ENCODE measurements at regions not wholly inside any gene's neighbourhood (a gene's known extent, or its start where the extent isn't known, plus 50 kb on each side); places are given as distances from the start of the nearest gene placed in this dataset.

GRCh38 chr5:98698359-98698758, 75.1 kb upstream of the RGMB start:
- Mint-ChIP-seq H3K4me1 (ENCODE audit: low read depth, unreplicated experiment) (no peaks in the 10 kb centered on the region), H3K36me3 (ENCODE audit: insufficient read depth, unreplicated experiment) (no peaks in the 10 kb centered on the region), H3K27me3 (ENCODE audit: unreplicated experiment) (peaks cover 31% of the 10 kb centered on the region), H3K27ac (ENCODE audit: unreplicated experiment) (no peak overlapping the region), H3K9me3 (ENCODE audit: low read depth, unreplicated experiment) (peaks cover 15% of the 10 kb centered on the region), H3K4me3 (ENCODE audit: low read depth, unreplicated experiment) (no peak overlapping the region)
- no TSS peak for BruUV-seq (replicated peaks)
- intact Hi-C loops (cut with micrococcal nuclease; ENCODE audit: unreplicated experiment): no loop called here
- TF ChIP-seq, protein P1, sequence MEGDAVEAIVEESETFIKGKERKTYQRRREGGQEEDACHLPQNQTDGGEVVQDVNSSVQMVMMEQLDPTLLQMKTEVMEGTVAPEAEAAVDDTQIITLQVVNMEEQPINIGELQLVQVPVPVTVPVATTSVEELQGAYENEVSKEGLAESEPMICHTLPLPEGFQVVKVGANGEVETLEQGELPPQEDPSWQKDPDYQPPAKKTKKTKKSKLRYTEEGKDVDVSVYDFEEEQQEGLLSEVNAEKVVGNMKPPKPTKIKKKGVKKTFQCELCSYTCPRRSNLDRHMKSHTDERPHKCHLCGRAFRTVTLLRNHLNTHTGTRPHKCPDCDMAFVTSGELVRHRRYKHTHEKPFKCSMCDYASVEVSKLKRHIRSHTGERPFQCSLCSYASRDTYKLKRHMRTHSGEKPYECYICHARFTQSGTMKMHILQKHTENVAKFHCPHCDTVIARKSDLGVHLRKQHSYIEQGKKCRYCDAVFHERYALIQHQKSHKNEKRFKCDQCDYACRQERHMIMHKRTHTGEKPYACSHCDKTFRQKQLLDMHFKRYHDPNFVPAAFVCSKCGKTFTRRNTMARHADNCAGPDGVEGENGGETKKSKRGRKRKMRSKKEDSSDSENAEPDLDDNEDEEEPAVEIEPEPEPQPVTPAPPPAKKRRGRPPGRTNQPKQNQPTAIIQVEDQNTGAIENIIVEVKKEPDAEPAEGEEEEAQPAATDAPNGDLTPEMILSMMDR (IDR thresholded peaks at IDR 0.05; ENCODE audit: unreplicated experiment): no peak
- CTCF ChIA-PET: interaction anchor here (0.7 kb wide), 1 partner anchor 120 kb away, joined by 3 read pairs; no protein-coding TSS in a partner anchor
- DNase-seq: no peak

DNA sequence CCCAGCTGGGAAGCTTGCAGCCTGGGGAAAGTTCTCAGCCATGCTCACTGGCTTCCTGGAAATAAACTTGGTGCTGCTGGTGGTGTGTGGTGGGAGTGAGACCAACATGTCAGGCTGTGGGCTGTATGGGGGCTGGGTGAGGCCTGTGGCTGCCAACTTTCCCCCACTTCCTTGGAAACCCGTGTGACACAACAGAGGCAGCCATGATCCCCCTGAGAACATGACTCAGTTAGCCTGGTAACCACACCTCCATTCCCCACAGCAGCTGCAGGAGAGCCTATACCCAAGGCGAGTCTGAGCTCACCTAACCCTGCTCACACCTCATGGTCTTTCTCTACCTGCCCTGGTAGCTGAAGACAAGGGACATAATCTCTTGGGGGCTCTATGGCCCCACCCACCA, 72.7 kb upstream of the RGMB start:
- no peak for DNase-seq
- H3K4me3 Mint-ChIP-seq (ENCODE audit: low read depth, unreplicated experiment): no peak overlapping the region
- CTCF ChIA-PET: no interaction called here
- H3K36me3 Mint-ChIP-seq (ENCODE audit: insufficient read depth, unreplicated experiment): no peaks in the 10 kb centered on the region
- BruUV-seq (replicated peaks): no TSS peak
- H3K9me3 Mint-ChIP-seq (ENCODE audit: low read depth, unreplicated experiment): peaks cover 13% of the 10 kb centered on the region
- intact Hi-C loops (cut with micrococcal nuclease; ENCODE audit: unreplicated experiment): no loop called here
- H3K4me1 Mint-ChIP-seq (ENCODE audit: low read depth, unreplicated experiment): no peaks in the 10 kb centered on the region
- H3K27me3 Mint-ChIP-seq (ENCODE audit: unreplicated experiment): peaks cover 22% of the 10 kb centered on the region
- no peak overlapping the region for H3K27ac Mint-ChIP-seq (ENCODE audit: unreplicated experiment)
- TF ChIP-seq, protein P1 (IDR thresholded peaks at IDR 0.05; ENCODE audit: unreplicated experiment): no peak

- Mint-ChIP-seq H3K4me1 (ENCODE audit: low read depth, unreplicated experiment) (no peaks in the 10 kb centered on the region), H3K27ac (ENCODE audit: unreplicated experiment) (no peak overlapping the region), H3K27me3 (ENCODE audit: unreplicated experiment) (peaks cover 14% of the 10 kb centered on the region), H3K4me3 (ENCODE audit: low read depth, unreplicated experiment) (no peak overlapping the region), H3K36me3 (ENCODE audit: insufficient read depth, unreplicated experiment) (no peaks in the 10 kb centered on the region), H3K9me3 (ENCODE audit: low read depth, unreplicated experiment) (peaks cover 16% of the 10 kb centered on the region)
- intact Hi-C loops (cut with micrococcal nuclease; ENCODE audit: unreplicated experiment): no loop called here
- TF ChIP-seq, protein P1 (IDR thresholded peaks at IDR 0.05; ENCODE audit: unreplicated experiment): no peak
- CTCF ChIA-PET: no interaction called here
- DNase-seq: no peak
- BruUV-seq (replicated peaks): no TSS peak
Observed at GRCh38 chr5:98705841-98706240, 67.6 kb upstream of the RGMB start.

DNA sequence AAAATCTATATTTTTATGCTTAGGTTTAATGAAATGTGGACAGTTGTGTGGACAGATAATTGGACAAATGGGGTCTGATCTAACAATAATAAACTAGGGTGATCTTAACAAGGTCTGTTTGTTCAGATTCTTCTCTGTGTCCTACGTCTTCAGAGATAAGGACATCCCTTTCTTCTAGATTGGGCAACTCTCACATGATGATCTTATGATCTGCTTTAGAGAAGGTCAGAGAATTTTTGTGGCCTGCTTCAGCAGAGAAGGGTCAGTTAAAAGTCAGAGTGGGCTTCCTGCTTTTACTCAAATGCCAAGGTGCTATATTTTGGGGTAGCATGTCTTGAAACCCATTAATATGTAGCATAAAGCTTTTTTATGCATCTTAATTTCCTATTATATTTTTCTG, 63.8 kb upstream of the RGMB start:
- Mint-ChIP-seq H3K27me3 (ENCODE audit: unreplicated experiment) (peaks cover 14% of the 10 kb centered on the region), H3K27ac (ENCODE audit: unreplicated experiment) (no peak overlapping the region), H3K4me3 (ENCODE audit: low read depth, unreplicated experiment) (no peak overlapping the region), H3K9me3 (ENCODE audit: low read depth, unreplicated experiment) (peaks cover 4% of the 10 kb centered on the region), H3K4me1 (ENCODE audit: low read depth, unreplicated experiment) (no peaks in the 10 kb centered on the region), H3K36me3 (ENCODE audit: insufficient read depth, unreplicated experiment) (no peaks in the 10 kb centered on the region)
- TF ChIP-seq, protein P1 (IDR thresholded peaks at IDR 0.05; ENCODE audit: unreplicated experiment): no peak
- DNase-seq: no peak
- intact Hi-C loops (cut with micrococcal nuclease; ENCODE audit: unreplicated experiment): no loop called here
- CTCF ChIA-PET: no interaction called here
- no TSS peak for BruUV-seq (replicated peaks)
